OCI-LY3 (cell line): ENCODE measurements at regions not wholly inside any gene's neighbourhood (a gene's known extent, or its start where the extent isn't known, plus 50 kb on each side); places are given as distances from the start of the nearest gene placed in this dataset.

Experiments
- EZH2phosphoT487 ChIP-seq: fragments of 200-600 bp; shearing (Covaris generic); IDR thresholded peaks from 2 replicates; pipeline ENCODE4 v1.6.1; 2018; ENCODE audit warnings: antibody characterized with exemption, mixed run types, low read depth
- TF ChIP-seq, protein P1 (sequence below): fragments of 200-600, 300-600 bp; sonication (generic); IDR thresholded peaks from 2 replicates; pipeline ENCODE4 v1.5.1; 2014; ENCODE audit warnings: antibody characterized with exemption, low read length, low read depth

- TF ChIP-seq, protein P1, sequence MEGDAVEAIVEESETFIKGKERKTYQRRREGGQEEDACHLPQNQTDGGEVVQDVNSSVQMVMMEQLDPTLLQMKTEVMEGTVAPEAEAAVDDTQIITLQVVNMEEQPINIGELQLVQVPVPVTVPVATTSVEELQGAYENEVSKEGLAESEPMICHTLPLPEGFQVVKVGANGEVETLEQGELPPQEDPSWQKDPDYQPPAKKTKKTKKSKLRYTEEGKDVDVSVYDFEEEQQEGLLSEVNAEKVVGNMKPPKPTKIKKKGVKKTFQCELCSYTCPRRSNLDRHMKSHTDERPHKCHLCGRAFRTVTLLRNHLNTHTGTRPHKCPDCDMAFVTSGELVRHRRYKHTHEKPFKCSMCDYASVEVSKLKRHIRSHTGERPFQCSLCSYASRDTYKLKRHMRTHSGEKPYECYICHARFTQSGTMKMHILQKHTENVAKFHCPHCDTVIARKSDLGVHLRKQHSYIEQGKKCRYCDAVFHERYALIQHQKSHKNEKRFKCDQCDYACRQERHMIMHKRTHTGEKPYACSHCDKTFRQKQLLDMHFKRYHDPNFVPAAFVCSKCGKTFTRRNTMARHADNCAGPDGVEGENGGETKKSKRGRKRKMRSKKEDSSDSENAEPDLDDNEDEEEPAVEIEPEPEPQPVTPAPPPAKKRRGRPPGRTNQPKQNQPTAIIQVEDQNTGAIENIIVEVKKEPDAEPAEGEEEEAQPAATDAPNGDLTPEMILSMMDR: no peak
- TF ChIP-seq EZH2phosphoT487: no peak
Observed at GRCh38 chr5:52605317-52606313, 182.1 kb upstream of the ITGA1 start.
